Pulmonary artery endothelial cell (primary cell): ENCODE measurements at regions not wholly inside any gene's neighbourhood (a gene's known extent, or its start where the extent isn't known, plus 50 kb on each side); places are given as distances from the start of the nearest gene placed in this dataset.

Experiments used
- DNase-seq: peaks from one replicate; pipeline ENCODE4 v3.0.0-alpha.2; 2011; ENCODE audit warnings: low read depth, low spot score

DNA sequence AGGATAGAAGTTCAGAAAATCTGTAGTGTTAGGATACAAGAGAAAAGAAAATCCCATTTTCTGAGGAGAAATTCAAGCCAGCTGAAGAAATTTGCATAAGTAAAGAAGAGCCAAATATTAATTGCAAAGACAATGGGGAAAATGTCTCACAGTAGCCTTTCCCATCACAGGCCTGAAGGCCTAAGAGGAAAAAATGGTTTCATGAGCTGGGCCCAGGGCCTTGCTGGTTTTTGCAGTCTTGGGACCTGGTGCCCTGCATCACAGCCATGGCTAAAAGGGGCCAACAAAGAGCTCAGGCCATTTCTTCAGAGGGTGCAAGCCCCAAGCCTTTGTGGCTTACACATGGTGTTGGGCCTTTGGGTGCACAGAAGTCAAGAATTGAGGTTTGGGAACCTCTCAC is 413.6 kb upstream of the CYRIA start:
- no peak for DNase-seq

DNA sequence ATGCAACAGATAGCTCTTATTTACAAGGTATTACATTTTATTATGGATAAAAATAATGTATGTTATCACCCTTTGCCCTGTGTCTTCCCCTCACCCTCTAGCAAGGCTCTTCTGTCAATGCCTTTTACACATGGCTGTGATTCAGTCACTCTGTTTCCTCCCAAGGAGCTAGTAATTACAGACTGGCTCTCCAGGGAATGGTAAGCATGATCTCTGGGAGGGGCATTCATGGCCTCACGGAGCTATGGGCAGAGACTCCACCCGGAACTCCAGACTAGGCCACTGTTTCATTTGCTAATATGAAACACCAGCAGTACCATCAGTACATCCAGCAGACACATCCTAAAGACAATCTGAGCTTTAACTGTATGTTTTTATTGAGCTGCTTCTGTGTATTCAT is 410.9 kb upstream of the CYRIA start:
- DNase-seq = no peak

DNA sequence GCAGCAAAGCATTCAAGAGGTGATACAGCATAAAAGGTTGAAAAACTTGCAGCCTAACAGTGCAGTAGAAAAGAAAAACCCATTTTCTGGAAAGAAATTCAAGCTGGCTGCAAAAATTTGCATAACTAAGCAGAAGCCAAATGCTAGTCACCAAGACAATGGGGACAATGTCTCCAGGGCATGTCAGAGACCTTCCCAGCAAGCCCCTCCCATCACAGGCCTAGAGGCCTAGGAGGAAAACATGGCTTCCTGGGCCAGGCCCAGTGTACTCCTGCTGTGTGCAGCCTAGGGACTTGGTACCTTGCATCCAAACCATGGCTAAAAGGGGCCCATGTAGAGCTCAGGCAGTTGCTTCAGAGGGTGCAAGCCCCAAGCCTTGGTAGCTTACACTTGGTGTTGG is 405.1 kb upstream of the CYRIA start:
- DNase-seq = no peak

- no peak for DNase-seq
Measured at GRCh38 chr2:17069564-17069963, 403.9 kb upstream of the CYRIA start.

- no peak for DNase-seq
Measured at GRCh38 chr2:17068021-17068420, 402.4 kb upstream of the CYRIA start.

DNA sequence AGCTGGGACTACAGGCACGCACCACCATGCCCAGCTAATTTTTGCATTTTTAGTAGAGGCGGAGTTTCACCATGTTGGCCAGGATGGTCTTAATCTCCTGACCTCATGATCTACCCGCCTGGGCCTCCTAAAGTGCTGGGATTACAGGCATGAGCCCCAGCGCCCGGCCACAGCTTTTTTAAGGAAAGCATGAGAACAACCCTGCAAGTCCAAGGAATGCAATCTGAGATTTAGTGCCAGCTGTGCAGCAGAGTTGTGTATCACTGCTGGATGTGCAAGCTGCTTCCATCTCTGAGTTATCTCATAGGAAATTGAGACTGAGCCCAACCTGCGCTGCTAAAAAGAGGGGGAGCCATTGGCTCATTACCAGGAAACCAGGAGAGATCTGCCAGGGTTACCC is 399.9 kb upstream of the CYRIA start:
- DNase-seq = no peak

DNA sequence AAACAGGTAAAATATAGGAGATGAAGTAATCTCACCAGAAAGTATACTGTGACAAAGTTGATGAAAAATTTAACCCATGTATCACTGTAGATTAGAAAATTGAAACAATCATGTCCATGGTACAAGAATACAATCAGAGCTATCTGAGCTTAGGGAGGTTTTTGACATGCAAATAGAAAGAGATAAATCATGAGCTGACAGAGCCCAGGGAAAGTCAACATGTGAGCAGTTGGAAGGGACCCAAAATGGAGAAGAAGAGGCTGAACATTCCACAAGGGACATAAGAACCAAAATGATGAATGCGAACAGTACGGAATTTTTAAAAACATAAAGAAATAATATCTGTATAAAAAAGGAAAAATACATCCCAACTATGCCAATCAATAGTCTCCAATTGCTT is 395.4 kb upstream of the CYRIA start:
- no peak for DNase-seq

DNA sequence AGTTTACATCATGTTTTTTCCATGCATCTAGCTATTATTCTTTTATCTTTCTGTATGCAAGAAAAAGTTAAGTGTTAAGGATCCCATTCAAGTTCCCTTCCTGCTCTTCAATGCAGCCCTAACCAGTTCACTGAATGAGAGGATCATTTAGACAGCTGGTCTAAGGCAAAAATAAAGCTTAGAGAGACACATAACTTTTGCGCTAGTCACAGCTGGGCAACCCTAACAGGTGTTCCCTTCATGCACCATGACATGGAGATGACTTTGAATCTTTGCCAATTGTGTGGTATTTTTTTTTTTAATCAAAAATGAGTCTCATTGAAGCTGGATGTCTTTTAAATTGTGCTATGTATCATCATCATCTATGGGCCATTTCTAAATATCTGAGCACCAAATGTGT is 393.8 kb upstream of the CYRIA start:
- no peak for DNase-seq

DNA sequence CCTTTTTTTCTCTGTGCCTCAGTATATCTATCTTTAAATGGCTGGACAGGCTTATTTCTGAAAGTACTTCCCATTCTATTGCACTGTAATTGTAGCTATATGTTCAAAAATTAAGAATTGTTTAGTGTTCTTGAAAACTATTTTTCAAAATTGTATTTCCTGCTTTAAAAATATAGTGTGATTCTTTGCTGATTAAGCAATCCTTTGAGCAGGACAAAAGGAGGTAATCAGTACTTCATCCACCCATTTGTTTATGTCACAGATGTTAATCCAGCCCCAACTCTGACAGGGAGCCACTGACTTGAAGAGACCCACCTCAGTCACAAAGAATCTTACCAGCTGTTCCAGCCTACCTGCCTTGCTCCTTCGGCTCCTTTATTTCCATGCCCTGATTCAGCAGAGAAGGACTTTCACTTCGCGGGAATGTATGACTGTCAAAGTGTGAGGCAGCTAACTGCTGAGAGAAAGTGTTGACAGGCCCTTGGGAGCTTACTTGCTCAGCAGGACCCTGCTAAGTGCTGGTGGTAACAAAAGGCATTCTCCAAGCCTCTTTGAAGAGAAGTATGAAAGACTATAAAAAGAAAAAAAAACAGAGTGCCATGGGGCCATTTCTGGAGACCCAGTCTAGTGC is 393.3 kb upstream of the CYRIA start:
- DNase-seq = no peak

DNA sequence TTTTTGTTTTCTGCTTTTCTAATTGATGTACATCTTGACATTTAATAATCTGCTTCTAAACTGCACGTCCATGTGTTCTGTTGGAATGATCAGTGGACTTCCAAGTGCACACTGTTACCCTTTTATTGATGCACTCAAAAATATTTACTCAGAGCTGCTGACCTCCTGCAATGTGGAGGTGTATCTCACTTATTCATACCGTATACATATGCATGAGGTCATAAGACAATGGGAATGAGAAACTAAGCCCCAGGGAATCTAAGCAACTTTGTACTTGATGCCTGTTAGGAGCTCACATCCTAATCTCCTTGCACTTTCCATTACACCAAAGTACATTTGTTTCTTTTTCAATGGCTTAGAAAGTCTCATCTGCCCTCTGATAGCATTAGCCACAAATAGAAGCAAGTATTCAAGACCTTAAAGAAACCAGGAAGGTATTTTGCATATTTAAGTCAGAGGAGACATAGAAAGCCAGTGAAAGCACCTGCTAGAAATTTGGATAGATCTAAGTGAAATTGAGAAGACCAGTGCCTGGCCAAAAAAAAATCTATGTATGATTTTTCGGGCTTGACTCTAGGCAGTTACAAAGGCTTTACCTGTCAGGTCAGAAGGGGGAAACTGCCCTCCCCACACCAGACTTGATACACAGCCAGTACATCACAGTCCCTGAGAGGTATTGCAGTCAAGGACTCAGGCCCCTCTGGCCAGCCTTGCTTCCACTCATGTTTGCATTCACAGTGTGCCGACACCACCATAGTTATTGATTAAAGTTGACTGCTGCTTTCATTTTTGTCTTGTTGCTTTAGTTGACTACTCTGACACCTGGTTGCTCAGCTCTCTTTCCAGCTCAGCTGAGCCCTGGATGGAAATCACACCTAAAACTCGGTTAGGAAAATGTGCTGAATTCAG is 391.7 kb upstream of the CYRIA start:
- DNase-seq = no peak

DNA sequence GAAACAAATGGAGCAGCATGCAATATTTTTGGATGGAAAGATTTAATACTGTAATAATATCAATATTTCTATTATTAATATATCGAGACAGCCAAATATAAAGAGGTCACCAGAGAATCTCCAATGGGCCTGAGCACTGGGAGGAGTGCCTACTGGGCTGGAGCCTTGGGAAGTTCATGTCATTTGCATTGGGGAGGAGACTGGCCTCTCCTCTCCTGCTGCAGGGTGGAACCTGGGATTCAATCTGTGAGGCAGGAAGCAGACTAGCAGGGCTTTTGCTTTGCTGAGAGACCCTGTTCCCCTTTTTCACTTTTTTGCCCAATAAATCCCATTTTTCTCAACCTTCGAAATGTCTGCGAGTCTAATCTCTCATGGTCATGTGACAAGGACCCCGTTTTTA is 390.6 kb upstream of the CYRIA start:
- DNase-seq = no peak

DNA sequence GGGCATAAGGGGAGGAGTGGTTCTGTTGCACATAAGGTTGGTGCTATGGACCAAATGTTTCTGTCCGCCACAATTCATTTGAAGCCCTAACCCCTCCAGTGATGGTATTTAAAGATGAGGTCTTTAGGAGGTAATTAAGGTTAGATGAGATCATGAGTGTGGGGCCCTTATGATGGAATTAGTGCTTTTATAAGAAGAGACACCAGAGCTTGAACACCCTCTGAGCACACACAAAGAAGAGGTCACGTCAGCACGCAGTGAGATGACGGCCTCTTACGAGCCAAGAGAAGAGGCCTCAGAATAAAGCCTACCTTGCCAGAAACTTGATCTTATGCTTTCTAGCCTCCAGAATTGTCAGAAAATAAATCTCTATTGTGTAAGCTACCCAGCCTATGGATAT is 386.4 kb upstream of the CYRIA start:
- DNase-seq = no peak

GRCh38 chr2:17051538-17051937 is 385.9 kb upstream of the CYRIA start:
- DNase-seq = no peak

GRCh38 chr2:17043173-17043572 is 377.5 kb upstream of the CYRIA start:
- no peak for DNase-seq

DNA sequence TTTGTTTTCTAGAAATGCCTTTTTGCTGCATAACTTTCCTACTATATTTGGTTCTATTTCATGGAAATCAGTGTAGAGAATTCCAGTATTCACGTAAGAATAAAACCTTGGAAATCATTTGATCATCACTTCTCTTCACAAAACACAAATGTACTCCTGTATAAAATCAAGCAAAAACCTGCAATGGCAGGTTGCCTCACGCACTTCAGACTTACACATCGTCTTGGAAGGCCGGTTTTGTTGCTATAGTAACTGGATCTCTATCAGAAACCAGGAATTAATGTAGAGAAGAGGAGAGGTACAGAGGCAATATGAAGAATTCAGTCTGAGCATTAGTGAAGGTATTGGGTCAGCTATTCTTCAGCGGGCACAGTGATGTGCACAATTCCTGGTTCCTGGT is 370.7 kb upstream of the CYRIA start:
- no peak for DNase-seq

DNA sequence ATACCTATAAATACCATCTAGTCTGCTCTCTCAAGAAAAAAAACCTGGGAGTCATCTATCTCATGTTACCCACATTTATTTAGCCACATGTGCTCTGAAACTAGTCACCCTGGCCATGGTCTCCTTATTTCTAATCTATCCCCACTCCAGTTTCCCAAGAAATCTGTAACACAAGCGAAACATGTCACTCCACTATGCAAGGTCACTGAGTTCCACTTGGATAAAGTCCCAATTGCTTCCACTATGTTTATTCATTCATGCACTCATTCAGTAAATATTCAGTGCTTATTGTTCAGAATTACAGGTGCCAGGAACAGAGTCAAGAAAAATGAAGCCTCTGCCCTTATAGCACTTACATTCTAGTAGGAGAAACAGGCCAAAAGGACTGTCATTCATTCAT is 369.4 kb upstream of the CYRIA start:
- DNase-seq = no peak

DNA sequence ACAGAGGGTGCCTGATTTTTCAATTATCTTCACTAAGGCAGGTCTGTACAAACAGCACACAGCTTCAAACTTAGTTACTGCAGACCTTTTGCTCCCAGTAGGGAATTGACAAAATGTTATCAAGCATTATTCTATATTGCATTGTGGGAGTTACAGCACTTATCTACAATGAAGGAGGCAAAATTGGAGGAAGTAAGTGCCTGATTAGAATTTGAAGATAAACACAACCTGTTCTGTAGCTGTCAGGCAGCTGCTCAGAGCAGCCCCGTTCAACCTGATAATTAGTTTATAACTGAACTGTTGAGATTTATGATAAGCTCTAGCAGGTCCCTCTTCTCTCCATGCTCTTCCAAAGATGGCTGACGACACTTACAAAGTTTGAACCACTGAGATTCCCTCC is 364.4 kb upstream of the CYRIA start:
- DNase-seq = no peak

DNA sequence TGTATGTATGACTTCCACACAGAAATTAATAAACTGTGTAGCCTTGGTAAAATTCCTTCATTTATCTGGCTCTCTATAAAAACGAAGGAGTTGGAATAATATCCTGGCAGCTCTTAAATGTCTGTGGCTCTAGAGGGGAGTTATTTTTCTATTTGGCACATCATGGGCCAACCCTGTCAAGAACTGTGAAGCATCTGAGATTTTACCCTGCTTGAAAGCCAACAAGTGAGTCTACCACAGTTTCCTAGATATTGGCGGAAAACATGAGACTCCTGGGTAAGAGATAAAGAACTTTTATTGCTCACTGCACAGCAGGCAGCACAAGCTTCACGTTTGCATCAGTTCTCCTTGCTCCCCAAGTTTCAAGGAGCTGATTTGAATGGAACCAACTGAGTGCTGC is 346.7 kb upstream of the CYRIA start:
- no peak for DNase-seq

- no peak for DNase-seq
Measured at GRCh38 chr2:17010104-17010503, 344.5 kb upstream of the CYRIA start.

GRCh38 chr2:17000184-17000482 is 334.5 kb upstream of the CYRIA start:
- DNase-seq = no peak

DNA sequence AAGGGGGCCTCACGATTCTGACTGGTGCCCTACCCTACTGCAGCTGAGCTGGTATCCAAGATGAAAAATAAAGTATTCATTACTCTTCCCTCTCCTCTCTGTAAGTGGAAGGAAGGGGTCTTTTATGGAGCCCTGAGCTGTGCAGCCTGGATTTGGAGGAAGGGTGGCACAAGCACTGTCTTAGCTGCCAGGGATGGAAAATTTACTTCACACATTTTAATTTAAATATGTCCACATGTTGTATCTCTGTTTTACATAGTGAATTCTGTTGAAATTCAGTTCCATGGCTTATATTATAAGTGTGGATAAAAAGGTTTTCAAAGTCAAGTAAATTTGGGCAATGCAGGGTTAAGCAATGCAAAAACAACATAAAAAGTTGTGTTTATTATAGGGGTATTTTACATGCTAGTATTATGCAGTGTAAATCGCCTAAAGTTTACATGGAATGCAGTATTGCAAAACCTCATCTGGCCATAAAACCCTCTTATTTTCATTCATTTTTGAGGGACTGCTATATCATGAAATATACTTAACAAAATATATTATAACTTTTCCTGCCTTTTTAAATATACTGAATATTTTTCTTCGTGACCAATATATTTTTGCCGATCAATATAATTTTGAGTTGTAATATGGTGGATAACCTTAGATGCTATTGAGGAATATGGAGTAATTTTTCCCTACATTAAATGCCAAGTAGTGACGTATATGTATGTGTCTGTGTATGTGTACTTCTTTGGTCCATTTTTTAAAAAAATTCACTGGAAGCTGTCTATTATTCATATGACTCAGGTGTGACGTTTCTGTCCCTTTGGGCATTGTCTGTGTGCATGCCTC is 333.9 kb upstream of the CYRIA start:
- no peak for DNase-seq

DNA sequence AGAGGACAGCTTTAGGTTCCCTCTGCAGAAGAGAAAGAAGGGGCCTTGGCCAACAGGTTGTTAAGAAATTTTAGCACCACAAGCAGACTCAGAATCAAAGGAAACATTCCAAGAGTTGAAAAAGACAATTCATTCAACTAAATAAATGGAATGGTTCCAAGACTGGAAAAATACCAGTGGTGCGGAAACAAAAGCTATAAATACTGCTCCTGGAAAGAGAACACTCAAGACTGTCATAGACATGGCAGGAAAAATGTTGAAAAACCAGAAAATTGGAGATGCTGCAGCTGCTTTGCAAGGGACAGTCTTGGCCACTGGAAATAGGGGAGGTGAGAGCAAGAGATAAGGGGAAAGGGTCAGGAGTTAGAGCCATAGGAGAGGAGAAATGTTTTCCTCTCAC is 312.7 kb upstream of the CYRIA start:
- DNase-seq = no peak

DNA sequence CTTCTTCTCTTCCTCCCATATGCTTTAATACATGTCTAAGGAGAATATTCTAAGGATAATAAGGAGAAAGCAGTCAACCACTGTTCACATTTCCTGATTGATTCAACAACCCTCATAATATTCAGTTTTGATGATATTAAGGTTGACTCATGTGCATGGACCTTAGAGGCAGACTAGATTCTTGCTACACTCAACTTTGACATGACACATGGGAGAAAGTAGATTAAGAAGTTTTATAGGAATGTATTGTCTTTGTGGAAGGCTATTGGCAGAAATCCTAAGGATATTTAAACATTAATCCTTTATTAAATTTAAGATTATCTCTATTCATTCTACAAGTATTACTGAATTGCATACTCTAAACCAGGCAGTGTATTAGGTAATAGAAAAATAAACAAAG is 309.1 kb upstream of the CYRIA start:
- no peak for DNase-seq
